ENCODE measurements at regions not wholly inside any gene's neighbourhood (a gene's known extent, or its start where the extent isn't known, plus 50 kb on each side); places are given as distances from the start of the nearest gene placed in this dataset.

GRCh38 chr1:147811273-147811672, 50.9 kb upstream of the GJA5 start:
- H3K36me3 ChIP-seq (ENCODE audit: control insufficient read depth in 3 of 3, insufficient read depth in 2 of 3, low read depth in 1 of 3, low read length in 3 of 3): no peaks in the 10 kb centered on the region
- no peak overlapping the region for H3K27ac ChIP-seq (ENCODE audit: low read depth in 1 of 3, low read length in 2 of 3)
- WGBS, 3 donors: 78 to 91% (median 83%) methylated on average over 5 of the region's 5 CpGs
- H3K27me3 ChIP-seq (ENCODE audit: control insufficient read depth in 3 of 3, insufficient read depth in 3 of 3, low read length in 3 of 3): no peaks in the 10 kb centered on the region
- no peak for FAIRE-seq
- no peaks in the 10 kb centered on the region for H3K4me1 ChIP-seq (ENCODE audit: control insufficient read depth in 3 of 3, insufficient read depth in 2 of 3, low read depth in 1 of 3, low read length in 2 of 3)
- no peak for DNase-seq
- no peak overlapping the region for H3K4me3 ChIP-seq (ENCODE audit: low read depth in 1 of 3, low read length in 3 of 3)
- no peaks in the 10 kb centered on the region for H3K9me3 ChIP-seq (ENCODE audit: control insufficient read depth in 2 of 2, insufficient read depth in 1 of 2, low read depth in 1 of 2, low read length in 1 of 2)

DNA sequence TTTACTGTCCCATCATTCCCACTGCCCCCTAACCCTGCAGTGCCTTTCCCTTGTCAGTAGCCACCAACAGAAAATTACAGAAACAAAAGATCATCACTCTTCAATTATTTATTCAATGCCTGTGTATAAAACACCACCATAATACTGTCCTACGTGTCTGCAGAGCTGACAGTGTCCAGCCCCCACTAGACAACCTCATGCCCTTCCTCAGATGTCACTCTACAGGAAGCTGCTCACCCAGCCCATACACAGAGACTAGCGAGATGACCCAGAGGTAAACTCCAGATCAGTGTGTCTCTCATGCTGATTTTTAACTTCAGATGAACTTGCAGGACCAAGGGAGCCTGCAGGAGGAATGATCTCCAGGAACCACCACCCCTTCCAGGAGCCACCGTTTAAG, 51.3 kb upstream of the GJA5 start:
- 48 to 65% (median 60%) methylated on average over 3 of the region's 3 CpGs for WGBS, 3 donors
- H3K27me3 ChIP-seq (ENCODE audit: control insufficient read depth in 3 of 3, insufficient read depth in 3 of 3, low read length in 3 of 3): no peaks in the 10 kb centered on the region
- no peaks in the 10 kb centered on the region for H3K36me3 ChIP-seq (ENCODE audit: control insufficient read depth in 3 of 3, insufficient read depth in 2 of 3, low read depth in 1 of 3, low read length in 3 of 3)
- H3K9me3 ChIP-seq (ENCODE audit: control insufficient read depth in 2 of 2, insufficient read depth in 1 of 2, low read depth in 1 of 2, low read length in 1 of 2): no peaks in the 10 kb centered on the region
- DNase-seq: no peak
- no peak for FAIRE-seq
- no peak overlapping the region for H3K4me3 ChIP-seq (ENCODE audit: low read depth in 1 of 3, low read length in 3 of 3)
- no peaks in the 10 kb centered on the region for H3K4me1 ChIP-seq (ENCODE audit: control insufficient read depth in 3 of 3, insufficient read depth in 2 of 3, low read depth in 1 of 3, low read length in 2 of 3)
- H3K27ac ChIP-seq (ENCODE audit: low read depth in 1 of 3, low read length in 2 of 3): no peak overlapping the region

DNA sequence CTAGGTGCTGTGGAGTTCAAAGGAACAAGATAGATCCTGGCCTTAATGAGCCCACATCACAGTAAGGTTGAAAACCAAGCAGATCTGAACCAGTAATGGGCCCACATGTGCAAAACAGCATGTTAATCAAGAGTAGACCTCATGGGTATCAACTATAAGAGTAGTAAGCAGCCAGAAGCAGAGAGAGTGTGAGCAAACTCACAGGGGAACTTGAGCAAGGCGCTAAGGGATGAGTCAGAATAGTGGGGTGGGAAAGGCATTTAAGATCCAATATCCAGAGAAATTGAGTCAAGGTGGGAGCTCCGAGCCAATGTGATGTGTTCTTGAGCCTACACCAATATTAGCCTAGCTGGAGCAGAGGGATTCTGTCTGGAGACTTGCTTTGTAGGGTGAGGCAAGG, 52.4 kb upstream of the GJA5 start:
- Histone ChIP-seq H3K27ac (ENCODE audit: low read depth in 1 of 3, low read length in 2 of 3) (no peak overlapping the region), H3K4me1 (ENCODE audit: control insufficient read depth in 3 of 3, insufficient read depth in 2 of 3, low read depth in 1 of 3, low read length in 2 of 3) (no peaks in the 10 kb centered on the region), H3K4me3 (ENCODE audit: low read depth in 1 of 3, low read length in 3 of 3) (no peak overlapping the region), H3K27me3 (ENCODE audit: control insufficient read depth in 3 of 3, insufficient read depth in 3 of 3, low read length in 3 of 3) (no peaks in the 10 kb centered on the region), H3K9me3 (ENCODE audit: control insufficient read depth in 2 of 2, insufficient read depth in 1 of 2, low read depth in 1 of 2, low read length in 1 of 2) (no peaks in the 10 kb centered on the region), H3K36me3 (ENCODE audit: control insufficient read depth in 3 of 3, insufficient read depth in 2 of 3, low read depth in 1 of 3, low read length in 3 of 3) (no peaks in the 10 kb centered on the region)
- FAIRE-seq (no peak), DNase-seq (no peak)
- 70 to 83% (median 76%) methylated on average over 2 of the region's 2 CpGs for WGBS, 3 donors

- no peak for FAIRE-seq
- no peak for DNase-seq
- 81 to 86% (median 82%) methylated on average over 2 of the region's 2 CpGs for WGBS, 3 donors
- Histone ChIP-seq H3K27me3 (ENCODE audit: control insufficient read depth in 3 of 3, insufficient read depth in 3 of 3, low read length in 3 of 3) (no peaks in the 10 kb centered on the region), H3K27ac (ENCODE audit: low read depth in 1 of 3, low read length in 2 of 3) (no peak overlapping the region), H3K36me3 (ENCODE audit: control insufficient read depth in 3 of 3, insufficient read depth in 2 of 3, low read depth in 1 of 3, low read length in 3 of 3) (no peaks in the 10 kb centered on the region), H3K9me3 (ENCODE audit: control insufficient read depth in 2 of 2, insufficient read depth in 1 of 2, low read depth in 1 of 2, low read length in 1 of 2) (no peaks in the 10 kb centered on the region), H3K4me3 (ENCODE audit: low read depth in 1 of 3, low read length in 3 of 3) (no peak overlapping the region), H3K4me1 (ENCODE audit: control insufficient read depth in 3 of 3, insufficient read depth in 2 of 3, low read depth in 1 of 3, low read length in 2 of 3) (no peaks in the 10 kb centered on the region)
Measured at GRCh38 chr1:147815503-147815902, 55.1 kb upstream of the GJA5 start.

- WGBS, 3 donors: 60 to 67% (median 65%) methylated on average over 4 of the region's 4 CpGs
Measured at GRCh38 chr1:147820761-147821297, 60.4 kb upstream of the GJA5 start.

DNA sequence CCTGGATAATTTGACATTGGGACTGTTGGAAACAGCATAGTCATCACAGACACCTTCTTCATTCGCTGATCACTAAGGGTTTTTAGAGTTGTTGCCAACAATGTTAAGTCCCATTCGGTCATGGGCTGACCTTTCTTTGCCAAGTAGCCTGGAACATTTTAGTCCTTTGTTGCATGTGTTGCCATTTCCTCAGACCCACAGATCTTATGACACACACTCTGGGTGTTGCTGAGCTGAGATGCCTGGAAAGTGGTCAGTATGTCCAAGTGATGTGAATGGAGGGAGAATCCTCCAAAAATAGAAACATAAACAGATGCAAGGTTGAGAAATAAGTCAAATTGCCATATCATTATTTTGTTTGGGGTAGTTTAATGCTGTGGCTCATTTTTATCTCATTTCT, 61.5 kb upstream of the GJA5 start:
- 65 to 82% (median 78%) methylated on average over 2 of the region's 2 CpGs for WGBS, 3 donors
- FAIRE-seq: no peak

More at GRCh38 chr1:147820761-147821297, 60.4 kb upstream of the GJA5 start:
- H3K36me3 ChIP-seq (ENCODE audit: control insufficient read depth in 3 of 3, insufficient read depth in 2 of 3, low read depth in 1 of 3, low read length in 3 of 3): no peaks in the 10 kb centered on the region
- DNase-seq (no peak), FAIRE-seq (no peak)
- H3K27ac ChIP-seq (ENCODE audit: low read depth in 1 of 3, low read length in 2 of 3): no peak overlapping the region
- no peak overlapping the region for H3K4me3 ChIP-seq (ENCODE audit: low read depth in 1 of 3, low read length in 3 of 3)
- H3K27me3 ChIP-seq (ENCODE audit: control insufficient read depth in 3 of 3, insufficient read depth in 3 of 3, low read length in 3 of 3): no peaks in the 10 kb centered on the region
- H3K4me1 ChIP-seq (ENCODE audit: control insufficient read depth in 3 of 3, insufficient read depth in 2 of 3, low read depth in 1 of 3, low read length in 2 of 3): no peaks in the 10 kb centered on the region
- H3K9me3 ChIP-seq (ENCODE audit: control insufficient read depth in 2 of 2, insufficient read depth in 1 of 2, low read depth in 1 of 2, low read length in 1 of 2): no peaks in the 10 kb centered on the region

GRCh38 chr1:147822292-147822691, 61.9 kb upstream of the GJA5 start:
- no peak overlapping the region for H3K27ac ChIP-seq (ENCODE audit: low read depth in 1 of 3, low read length in 2 of 3)
- FAIRE-seq (no peak), DNase-seq (peak in 1 of 2 donors; percentile 21)

More for the DNA sequence above, 61.5 kb upstream of the GJA5 start:
- Histone ChIP-seq H3K4me3 (ENCODE audit: low read depth in 1 of 3, low read length in 3 of 3) (no peak overlapping the region), H3K27ac (ENCODE audit: low read depth in 1 of 3, low read length in 2 of 3) (no peak overlapping the region), H3K36me3 (ENCODE audit: control insufficient read depth in 3 of 3, insufficient read depth in 2 of 3, low read depth in 1 of 3, low read length in 3 of 3) (no peaks in the 10 kb centered on the region), H3K4me1 (ENCODE audit: control insufficient read depth in 3 of 3, insufficient read depth in 2 of 3, low read depth in 1 of 3, low read length in 2 of 3) (no peaks in the 10 kb centered on the region), H3K9me3 (ENCODE audit: control insufficient read depth in 2 of 2, insufficient read depth in 1 of 2, low read depth in 1 of 2, low read length in 1 of 2) (no peaks in the 10 kb centered on the region), H3K27me3 (ENCODE audit: control insufficient read depth in 3 of 3, insufficient read depth in 3 of 3, low read length in 3 of 3) (no peaks in the 10 kb centered on the region)
- DNase-seq: no peak

GRCh38 chr1:147824001-147824400, 63.6 kb upstream of the GJA5 start:
- Histone ChIP-seq H3K27me3 (ENCODE audit: control insufficient read depth in 3 of 3, insufficient read depth in 3 of 3, low read length in 3 of 3) (no peaks in the 10 kb centered on the region), H3K36me3 (ENCODE audit: control insufficient read depth in 3 of 3, insufficient read depth in 2 of 3, low read depth in 1 of 3, low read length in 3 of 3) (no peaks in the 10 kb centered on the region), H3K27ac (ENCODE audit: low read depth in 1 of 3, low read length in 2 of 3) (no peak overlapping the region), H3K4me1 (ENCODE audit: control insufficient read depth in 3 of 3, insufficient read depth in 2 of 3, low read depth in 1 of 3, low read length in 2 of 3) (no peaks in the 10 kb centered on the region), H3K4me3 (ENCODE audit: low read depth in 1 of 3, low read length in 3 of 3) (no peak overlapping the region), H3K9me3 (ENCODE audit: control insufficient read depth in 2 of 2, insufficient read depth in 1 of 2, low read depth in 1 of 2, low read length in 1 of 2) (no peaks in the 10 kb centered on the region)
- DNase-seq (no peak), FAIRE-seq (no peak)
- whole genome bisulfite sequencing, 3 donors: 84 to 90% (median 85%) methylated on average over 1 of the region's 1 CpG

More at GRCh38 chr1:147822292-147822691, 61.9 kb upstream of the GJA5 start:
- no peaks in the 10 kb centered on the region for H3K36me3 ChIP-seq (ENCODE audit: control insufficient read depth in 3 of 3, insufficient read depth in 2 of 3, low read depth in 1 of 3, low read length in 3 of 3)
- no peaks in the 10 kb centered on the region for H3K9me3 ChIP-seq (ENCODE audit: control insufficient read depth in 2 of 2, insufficient read depth in 1 of 2, low read depth in 1 of 2, low read length in 1 of 2)
- WGBS, 3 donors: 30 to 63% (median 55%) methylated on average over 1 of the region's 1 CpG
- no peak overlapping the region for H3K4me3 ChIP-seq (ENCODE audit: low read depth in 1 of 3, low read length in 3 of 3)
- no peaks in the 10 kb centered on the region for H3K27me3 ChIP-seq (ENCODE audit: control insufficient read depth in 3 of 3, insufficient read depth in 3 of 3, low read length in 3 of 3)
- H3K4me1 ChIP-seq (ENCODE audit: control insufficient read depth in 3 of 3, insufficient read depth in 2 of 3, low read depth in 1 of 3, low read length in 2 of 3): no peaks in the 10 kb centered on the region

DNA sequence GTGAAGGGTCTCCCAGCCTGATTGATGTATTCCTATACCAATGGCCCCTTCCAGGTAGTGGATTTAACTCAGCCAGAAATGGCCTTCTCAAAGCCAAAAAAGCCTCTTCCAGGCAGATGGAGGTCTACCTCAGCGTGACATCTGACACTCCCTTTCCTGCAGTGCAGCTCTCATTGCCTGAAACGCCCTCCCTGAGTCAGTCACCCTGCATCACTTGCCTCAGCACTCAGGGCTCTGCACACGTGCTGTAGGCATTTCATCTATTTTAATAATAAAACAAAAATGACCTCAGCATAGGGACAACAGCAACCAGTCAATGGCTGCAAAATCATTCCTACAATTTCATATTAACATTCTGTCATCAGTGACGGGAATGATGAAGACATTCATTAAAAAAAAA, 64.4 kb upstream of the GJA5 start:
- no peaks in the 10 kb centered on the region for H3K36me3 ChIP-seq (ENCODE audit: control insufficient read depth in 3 of 3, insufficient read depth in 2 of 3, low read depth in 1 of 3, low read length in 3 of 3)

More for the DNA sequence above, 64.4 kb upstream of the GJA5 start:
- H3K9me3 ChIP-seq (ENCODE audit: control insufficient read depth in 2 of 2, insufficient read depth in 1 of 2, low read depth in 1 of 2, low read length in 1 of 2): no peaks in the 10 kb centered on the region
- 70 to 79% (median 74%) methylated on average over 4 of the region's 4 CpGs for WGBS, 3 donors
- no peak overlapping the region for H3K27ac ChIP-seq (ENCODE audit: low read depth in 1 of 3, low read length in 2 of 3)
- no peaks in the 10 kb centered on the region for H3K4me1 ChIP-seq (ENCODE audit: control insufficient read depth in 3 of 3, insufficient read depth in 2 of 3, low read depth in 1 of 3, low read length in 2 of 3)
- FAIRE-seq (no peak), DNase-seq (no peak)
- H3K27me3 ChIP-seq (ENCODE audit: control insufficient read depth in 3 of 3, insufficient read depth in 3 of 3, low read length in 3 of 3): no peaks in the 10 kb centered on the region
- no peak overlapping the region for H3K4me3 ChIP-seq (ENCODE audit: low read depth in 1 of 3, low read length in 3 of 3)
